ENCODE measurements at regions not wholly inside any gene's neighbourhood (a gene's known extent, or its start where the extent isn't known, plus 50 kb on each side); places are given as distances from the start of the nearest gene placed in this dataset.

DNA sequence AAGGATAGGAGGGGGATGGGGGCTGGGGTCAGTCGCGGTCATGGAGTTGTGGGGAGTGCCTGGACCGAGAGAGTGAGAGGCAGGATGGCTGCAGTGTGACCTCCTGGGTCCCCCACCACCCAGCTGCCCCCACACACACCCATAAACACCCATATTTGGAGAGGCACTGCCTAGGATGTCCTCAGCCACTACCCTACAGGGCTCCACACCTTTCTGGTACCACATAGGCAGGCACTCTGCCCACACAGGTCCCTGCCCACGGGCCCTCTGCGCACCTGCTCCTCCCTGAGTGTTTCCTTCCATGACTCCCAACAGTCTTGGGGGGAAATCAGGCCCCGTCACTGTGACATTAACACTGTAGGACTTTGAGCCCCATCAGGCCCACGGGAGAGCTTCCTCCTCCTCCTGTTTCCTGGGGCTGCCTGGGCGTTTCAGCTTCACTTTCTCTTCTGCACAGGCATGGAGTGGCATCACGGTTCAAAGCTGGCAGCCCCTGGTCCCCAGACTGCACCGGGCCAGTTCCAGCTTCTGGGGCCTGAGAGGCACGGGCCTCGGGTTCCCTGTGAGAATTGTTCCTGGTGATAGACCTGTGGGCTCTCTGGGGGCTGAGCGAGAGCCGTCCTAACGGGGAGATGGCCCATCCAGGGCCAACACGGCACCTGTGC lies 207.0 kb upstream of the C14orf180 start:
- Histone ChIP-seq H3K9me2 (ENCODE audit: insufficient read depth) (no peaks in the 10 kb centered on the region), H3K36me3 (ENCODE audit: control insufficient read depth in 1 of 2, insufficient read depth in 2 of 2, low read length in 2 of 2) (no peaks in the 10 kb centered on the region), H3K27ac (ENCODE audit: low read depth, low read length) (no peak overlapping the region), H3K4me1 (ENCODE audit: control insufficient read depth in 1 of 2, insufficient read depth in 2 of 2, low read length in 2 of 2) (no peaks in the 10 kb centered on the region), H3K9me3 (ENCODE audit: control insufficient read depth in 1 of 2, insufficient read depth in 1 of 2, low read depth in 1 of 2, low read length in 2 of 2) (no peaks in the 10 kb centered on the region), H3K9ac (ENCODE audit: low read length) (no peak overlapping the region), H3K79me2 (ENCODE audit: insufficient read depth, low read length) (no peaks in the 10 kb centered on the region), H3K4me3 (replicated peaks in 1 of 2; ENCODE audit: low read depth in 1 of 2, low read length in 2 of 2) (no peak overlapping the region), H2AFZ (ENCODE audit: low read depth, low read length, poor library complexity, severe bottlenecking) (no peak overlapping the region), H4K20me1 (ENCODE audit: insufficient read depth) (no peaks in the 10 kb centered on the region), H3K27me3 (ENCODE audit: insufficient read depth, low read length) (no peaks in the 10 kb centered on the region), H3K4me2 (ENCODE audit: low read length) (no peak overlapping the region)
- ChIA-PET CTCF (no interaction called here), RAD21 (ENCODE audit: low non-redundant PET in 1 of 2, low total read pairs in 2 of 2, uncharacterized antibody in 2 of 2, unreplicated experiment in 2 of 2) (no interaction called here), POLR2A (no interaction called here)
- BruUV-seq (replicated peaks): no TSS peak
- intact Hi-C loops (cut with micrococcal nuclease): no loop called here
- DNase-seq (ENCODE audit: low read depth, low spot score) (no peak), ATAC-seq (no peak)
- TF ChIP-seq ELF1 (IDR thresholded peaks at IDR 0.05; ENCODE audit: borderline replicate concordance, low read depth): no peak
- no peak for TF ChIP-seq ZNF274 (IDR thresholded peaks at IDR 0.05; ENCODE audit: low read depth, low read length)
- TF ChIP-seq, protein P1, sequence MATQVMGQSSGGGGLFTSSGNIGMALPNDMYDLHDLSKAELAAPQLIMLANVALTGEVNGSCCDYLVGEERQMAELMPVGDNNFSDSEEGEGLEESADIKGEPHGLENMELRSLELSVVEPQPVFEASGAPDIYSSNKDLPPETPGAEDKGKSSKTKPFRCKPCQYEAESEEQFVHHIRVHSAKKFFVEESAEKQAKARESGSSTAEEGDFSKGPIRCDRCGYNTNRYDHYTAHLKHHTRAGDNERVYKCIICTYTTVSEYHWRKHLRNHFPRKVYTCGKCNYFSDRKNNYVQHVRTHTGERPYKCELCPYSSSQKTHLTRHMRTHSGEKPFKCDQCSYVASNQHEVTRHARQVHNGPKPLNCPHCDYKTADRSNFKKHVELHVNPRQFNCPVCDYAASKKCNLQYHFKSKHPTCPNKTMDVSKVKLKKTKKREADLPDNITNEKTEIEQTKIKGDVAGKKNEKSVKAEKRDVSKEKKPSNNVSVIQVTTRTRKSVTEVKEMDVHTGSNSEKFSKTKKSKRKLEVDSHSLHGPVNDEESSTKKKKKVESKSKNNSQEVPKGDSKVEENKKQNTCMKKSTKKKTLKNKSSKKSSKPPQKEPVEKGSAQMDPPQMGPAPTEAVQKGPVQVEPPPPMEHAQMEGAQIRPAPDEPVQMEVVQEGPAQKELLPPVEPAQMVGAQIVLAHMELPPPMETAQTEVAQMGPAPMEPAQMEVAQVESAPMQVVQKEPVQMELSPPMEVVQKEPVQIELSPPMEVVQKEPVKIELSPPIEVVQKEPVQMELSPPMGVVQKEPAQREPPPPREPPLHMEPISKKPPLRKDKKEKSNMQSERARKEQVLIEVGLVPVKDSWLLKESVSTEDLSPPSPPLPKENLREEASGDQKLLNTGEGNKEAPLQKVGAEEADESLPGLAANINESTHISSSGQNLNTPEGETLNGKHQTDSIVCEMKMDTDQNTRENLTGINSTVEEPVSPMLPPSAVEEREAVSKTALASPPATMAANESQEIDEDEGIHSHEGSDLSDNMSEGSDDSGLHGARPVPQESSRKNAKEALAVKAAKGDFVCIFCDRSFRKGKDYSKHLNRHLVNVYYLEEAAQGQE (IDR thresholded peaks at IDR 0.05; ENCODE audit: low read depth): no peak
- TF ChIP-seq POLR2AphosphoS5 (IDR thresholded peaks at IDR 0.05; ENCODE audit: low read depth, low read length): no peak
- TF ChIP-seq TCF7L2 (IDR thresholded peaks at IDR 0.05; ENCODE audit: borderline replicate concordance, extremely low read depth, insufficient read depth, insufficient read length): no peak
- no peak for TF ChIP-seq FOSL1 (IDR thresholded peaks at IDR 0.05; ENCODE audit: low read depth)
- TF ChIP-seq ZFX (IDR thresholded peaks at IDR 0.05): no peak
- no peak for TF ChIP-seq SRF (IDR thresholded peaks at IDR 0.05; ENCODE audit: low read depth)
- TF ChIP-seq EZH2phosphoT487 (IDR thresholded peaks at IDR 0.05; ENCODE audit: borderline replicate concordance): no peak
- TF ChIP-seq, protein P2, sequence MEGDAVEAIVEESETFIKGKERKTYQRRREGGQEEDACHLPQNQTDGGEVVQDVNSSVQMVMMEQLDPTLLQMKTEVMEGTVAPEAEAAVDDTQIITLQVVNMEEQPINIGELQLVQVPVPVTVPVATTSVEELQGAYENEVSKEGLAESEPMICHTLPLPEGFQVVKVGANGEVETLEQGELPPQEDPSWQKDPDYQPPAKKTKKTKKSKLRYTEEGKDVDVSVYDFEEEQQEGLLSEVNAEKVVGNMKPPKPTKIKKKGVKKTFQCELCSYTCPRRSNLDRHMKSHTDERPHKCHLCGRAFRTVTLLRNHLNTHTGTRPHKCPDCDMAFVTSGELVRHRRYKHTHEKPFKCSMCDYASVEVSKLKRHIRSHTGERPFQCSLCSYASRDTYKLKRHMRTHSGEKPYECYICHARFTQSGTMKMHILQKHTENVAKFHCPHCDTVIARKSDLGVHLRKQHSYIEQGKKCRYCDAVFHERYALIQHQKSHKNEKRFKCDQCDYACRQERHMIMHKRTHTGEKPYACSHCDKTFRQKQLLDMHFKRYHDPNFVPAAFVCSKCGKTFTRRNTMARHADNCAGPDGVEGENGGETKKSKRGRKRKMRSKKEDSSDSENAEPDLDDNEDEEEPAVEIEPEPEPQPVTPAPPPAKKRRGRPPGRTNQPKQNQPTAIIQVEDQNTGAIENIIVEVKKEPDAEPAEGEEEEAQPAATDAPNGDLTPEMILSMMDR (IDR thresholded peaks at IDR 0.05 in 2 of 3, conservative IDR thresholded peaks at IDR 0.05 in 1 of 3; ENCODE audit: borderline replicate concordance in 1 of 3, insufficient read depth in 1 of 3, low read depth in 2 of 3, low read length in 2 of 3): no peak
- TF ChIP-seq JUND (IDR thresholded peaks at IDR 0.05): no peak
- no peak for TF ChIP-seq EZH2 (IDR thresholded peaks at IDR 0.05)
- TF ChIP-seq YY1 (IDR thresholded peaks at IDR 0.05; ENCODE audit: extremely low read depth, insufficient replicate concordance, low read depth, low read length): no peak
- no peak for TF ChIP-seq SP1 (IDR thresholded peaks at IDR 0.05; ENCODE audit: low read depth)
